Progenitor cell of endocrine pancreas (in vitro differentiated cells): ENCODE measurements at regions not wholly inside any gene's neighbourhood (a gene's known extent, or its start where the extent isn't known, plus 50 kb on each side); places are given as distances from the start of the nearest gene placed in this dataset.
A peak's percentile ranks its signal among the peaks of the same experiment; 100 is the strongest.

Experiments used
- DNase-seq: peaks from one replicate; pipeline ENCODE4 v3.0.0; 2021; ENCODE audit warnings: low spot score; ENCODE audit not compliant: unreplicated experiment
- H3K27ac Mint-ChIP-seq: 2 replicates; pipeline ENCODE4 v1.8.0; 2021; ENCODE audit warnings: mild to moderate bottlenecking, moderate library complexity, mixed read lengths
- H3K27me3 Mint-ChIP-seq: 2 replicates; pipeline ENCODE4 v1.8.0; 2021; ENCODE audit warnings: mixed read lengths
- H3K36me3 Mint-ChIP-seq: 2 replicates; pipeline ENCODE4 v1.8.0; 2022; ENCODE audit warnings: mixed read lengths; ENCODE audit not compliant: insufficient read depth
- H3K4me1 Mint-ChIP-seq: 2 replicates; pipeline ENCODE4 v1.8.0; 2021; ENCODE audit warnings: low read depth, mixed read lengths
- H3K4me3 Mint-ChIP-seq: 2 replicates; pipeline ENCODE4 v1.8.0; 2021; ENCODE audit warnings: low read depth, mild to moderate bottlenecking, moderate library complexity, mixed read lengths
- H3K9me3 Mint-ChIP-seq: 2 replicates; pipeline ENCODE4 v1.8.0; 2021; ENCODE audit warnings: low read depth, mixed read lengths
- TF ChIP-seq, protein P1 (sequence below): fragments of 200-600 bp; sonication (generic); IDR thresholded peaks from one replicate; pipeline ENCODE4 v1.5.0; 2021; ENCODE audit warnings: antibody characterized with exemption, mild to moderate bottlenecking; ENCODE audit not compliant: unreplicated experiment

DNA sequence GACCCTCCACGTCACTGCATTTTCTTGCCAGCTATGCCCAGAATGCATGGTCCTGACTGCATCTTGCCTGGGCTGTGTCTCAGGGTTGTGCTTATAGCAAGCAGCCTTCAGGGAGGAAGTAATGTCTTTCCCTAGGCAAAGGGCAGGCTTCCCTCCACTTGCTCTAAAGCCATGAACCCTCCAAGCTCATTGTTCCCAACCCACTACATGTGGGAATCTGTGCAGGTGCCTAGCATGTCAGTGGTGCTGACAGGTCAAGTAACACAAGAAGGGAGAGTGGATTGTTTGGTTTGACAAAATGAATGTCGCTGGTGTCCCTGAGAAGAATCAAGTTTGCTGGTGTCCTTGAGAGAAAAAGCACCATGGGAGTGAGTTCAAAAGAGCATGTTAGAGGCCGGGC lies 53.9 kb upstream of the UCN3 start:
- Mint-ChIP-seq H3K27ac (no peak overlapping the region), H3K4me1 (peaks cover 12% of the 10 kb centered on the region)

DNA sequence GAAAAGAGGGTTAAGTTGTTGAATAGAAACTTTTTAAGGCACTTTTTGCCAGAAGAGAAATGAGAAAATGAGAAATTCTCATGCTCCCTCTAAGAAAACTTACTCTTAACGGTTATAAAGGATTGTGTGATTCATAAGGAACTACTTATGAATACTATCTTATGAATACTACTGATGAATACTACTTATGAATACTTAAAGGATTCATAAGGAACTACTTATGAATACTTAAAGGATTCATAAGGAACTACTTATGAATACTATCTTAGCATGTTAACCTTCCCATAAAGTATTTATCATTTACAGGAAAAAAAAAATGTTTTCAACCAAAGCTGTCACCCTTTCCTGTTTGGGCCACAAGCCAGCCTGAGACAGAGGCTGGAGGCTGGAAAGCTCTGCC lies 53.1 kb upstream of the UCN3 start:
- no peak overlapping the region for H3K4me3 Mint-ChIP-seq
- no peak for DNase-seq
- peaks cover 7% of the 10 kb centered on the region for H3K27me3 Mint-ChIP-seq
- peaks cover under 1% of the 10 kb centered on the region for H3K9me3 Mint-ChIP-seq
- H3K27ac Mint-ChIP-seq: no peak overlapping the region
- no peaks in the 10 kb centered on the region for H3K36me3 Mint-ChIP-seq
- TF ChIP-seq, protein P1, sequence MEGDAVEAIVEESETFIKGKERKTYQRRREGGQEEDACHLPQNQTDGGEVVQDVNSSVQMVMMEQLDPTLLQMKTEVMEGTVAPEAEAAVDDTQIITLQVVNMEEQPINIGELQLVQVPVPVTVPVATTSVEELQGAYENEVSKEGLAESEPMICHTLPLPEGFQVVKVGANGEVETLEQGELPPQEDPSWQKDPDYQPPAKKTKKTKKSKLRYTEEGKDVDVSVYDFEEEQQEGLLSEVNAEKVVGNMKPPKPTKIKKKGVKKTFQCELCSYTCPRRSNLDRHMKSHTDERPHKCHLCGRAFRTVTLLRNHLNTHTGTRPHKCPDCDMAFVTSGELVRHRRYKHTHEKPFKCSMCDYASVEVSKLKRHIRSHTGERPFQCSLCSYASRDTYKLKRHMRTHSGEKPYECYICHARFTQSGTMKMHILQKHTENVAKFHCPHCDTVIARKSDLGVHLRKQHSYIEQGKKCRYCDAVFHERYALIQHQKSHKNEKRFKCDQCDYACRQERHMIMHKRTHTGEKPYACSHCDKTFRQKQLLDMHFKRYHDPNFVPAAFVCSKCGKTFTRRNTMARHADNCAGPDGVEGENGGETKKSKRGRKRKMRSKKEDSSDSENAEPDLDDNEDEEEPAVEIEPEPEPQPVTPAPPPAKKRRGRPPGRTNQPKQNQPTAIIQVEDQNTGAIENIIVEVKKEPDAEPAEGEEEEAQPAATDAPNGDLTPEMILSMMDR: no peak
- H3K4me1 Mint-ChIP-seq: peaks cover 12% of the 10 kb centered on the region

More for the DNA sequence above, 53.9 kb upstream of the UCN3 start:
- Mint-ChIP-seq H3K4me3 (no peak overlapping the region), H3K9me3 (peaks cover 6% of the 10 kb centered on the region), H3K36me3 (no peaks in the 10 kb centered on the region), H3K27me3 (peaks cover 7% of the 10 kb centered on the region)
- no peak for DNase-seq
- TF ChIP-seq, protein P1: no peak

GRCh38 chr10:5314840-5315239 lies 49.9 kb upstream of the UCN3 start:
- Mint-ChIP-seq H3K9me3 (no peaks in the 10 kb centered on the region), H3K36me3 (no peaks in the 10 kb centered on the region), H3K27ac (peak overlapping the region; percentile 68), H3K4me1 (peaks cover 15% of the 10 kb centered on the region), H3K27me3 (peaks cover 4% of the 10 kb centered on the region), H3K4me3 (no peak overlapping the region)
- no peak for DNase-seq
- TF ChIP-seq, protein P1: no peak
